ENCODE measurements at regions not wholly inside any gene's neighbourhood (a gene's known extent, or its start where the extent isn't known, plus 50 kb on each side); places are given as distances from the start of the nearest gene placed in this dataset.
A peak's percentile ranks its signal among the peaks of the same experiment; 100 is the strongest.
"Not testable (repeated sequence)": the region's sequence is repeated elsewhere in the genome, so short reads cannot be mapped to it uniquely, and the experiment has no call there.

DNA sequence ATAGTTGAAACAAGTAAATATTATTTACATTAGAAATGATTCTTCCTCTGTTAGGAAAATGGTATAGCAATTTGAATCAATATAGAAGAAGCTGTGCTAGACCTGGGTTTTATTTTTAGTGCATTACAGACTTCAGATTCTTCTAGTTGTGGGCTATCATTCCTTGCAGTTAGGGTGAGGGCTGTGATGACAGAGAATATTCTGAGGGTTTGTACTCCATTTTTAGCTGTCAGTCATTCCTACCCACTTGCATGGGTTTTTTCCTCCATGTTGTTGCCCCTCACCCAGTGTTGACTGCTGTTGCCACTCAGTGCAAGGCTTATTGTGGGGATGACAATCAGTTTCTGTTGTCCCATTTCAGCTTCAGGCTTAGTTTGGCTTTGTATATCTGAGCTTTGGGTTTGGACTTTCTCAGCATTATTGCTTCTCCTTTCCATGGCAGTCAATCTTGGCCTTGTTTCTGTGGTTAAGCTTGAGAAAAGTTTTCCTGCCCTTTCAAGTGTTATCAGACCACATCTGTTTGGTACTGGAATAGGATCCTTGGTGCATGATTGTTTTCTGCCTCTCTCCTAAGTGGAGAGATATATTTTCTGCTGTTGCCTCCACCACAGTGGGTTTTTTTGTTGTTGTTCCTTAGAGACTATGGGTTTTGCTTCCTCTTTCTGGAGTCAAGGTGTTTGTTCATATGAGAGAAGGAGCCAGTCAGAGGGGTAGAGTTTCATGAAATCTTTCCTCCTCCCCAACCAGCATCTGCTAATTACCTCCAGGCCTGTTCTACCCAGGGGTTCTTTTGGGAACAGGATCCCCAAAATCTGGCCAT lies 312.7 kb upstream of the CWC22 start:
- no peak for DNase-seq (ENCODE audit: low read depth in 2 of 2)

DNA sequence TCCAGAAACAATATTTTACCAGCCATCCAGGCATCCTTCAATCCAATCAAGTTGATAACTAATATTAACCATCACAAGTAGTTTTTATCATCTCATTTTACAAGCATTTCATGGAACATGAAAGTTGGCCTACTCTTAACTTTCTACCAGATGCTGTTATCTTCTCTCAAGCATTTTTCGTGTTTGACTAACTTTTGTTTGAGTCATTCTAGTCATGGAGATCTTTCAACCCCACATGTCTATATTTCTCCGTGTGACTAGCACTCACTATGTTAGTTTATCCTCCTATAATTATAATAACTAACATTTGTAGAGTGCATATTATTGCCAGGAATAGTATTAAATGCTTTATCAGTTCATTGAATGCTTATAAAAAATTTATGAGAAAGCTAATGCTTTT lies 307.0 kb upstream of the CWC22 start:
- DNase-seq (ENCODE audit: low read depth in 2 of 2): no peak

DNA sequence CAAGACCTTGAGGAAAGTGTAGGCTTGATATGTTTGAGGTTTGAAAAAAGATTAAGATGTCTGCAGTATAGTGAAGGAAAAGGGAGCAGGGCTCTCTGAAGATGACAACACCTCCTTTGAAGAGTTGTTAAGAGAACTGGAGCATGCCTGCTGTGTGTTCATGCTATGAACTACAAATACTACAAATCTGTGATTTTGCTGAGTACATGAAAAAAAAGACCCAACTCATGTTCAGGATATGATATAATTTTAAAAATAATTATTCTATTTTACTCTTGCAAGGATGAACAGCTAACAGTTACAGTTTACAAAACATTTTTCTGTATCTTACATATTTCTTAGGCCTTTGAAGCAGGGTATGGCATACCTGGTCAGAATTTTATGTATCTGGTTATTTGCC lies 305.4 kb upstream of the CWC22 start:
- DNase-seq (ENCODE audit: low read depth in 2 of 2): no peak

DNA sequence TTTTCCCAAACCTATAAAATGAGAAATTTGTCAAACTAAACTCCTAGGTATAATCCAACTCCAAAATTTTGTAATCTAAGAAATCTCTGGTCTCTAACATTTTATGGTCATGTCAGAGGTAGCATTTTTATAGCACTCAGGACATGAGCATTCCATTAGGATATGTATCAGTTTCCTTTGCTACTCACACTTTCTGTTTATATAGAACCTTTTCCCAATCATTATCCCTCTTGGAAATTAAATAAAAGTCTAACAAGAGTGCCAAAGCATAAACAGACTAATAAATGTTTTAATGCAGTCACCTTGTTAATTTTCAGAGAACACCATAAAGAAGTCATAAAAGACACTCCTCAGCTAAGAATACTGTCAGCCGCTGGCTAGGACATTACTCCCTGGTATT lies 300.0 kb upstream of the CWC22 start:
- no peak for DNase-seq (ENCODE audit: low read depth in 2 of 2)

DNA sequence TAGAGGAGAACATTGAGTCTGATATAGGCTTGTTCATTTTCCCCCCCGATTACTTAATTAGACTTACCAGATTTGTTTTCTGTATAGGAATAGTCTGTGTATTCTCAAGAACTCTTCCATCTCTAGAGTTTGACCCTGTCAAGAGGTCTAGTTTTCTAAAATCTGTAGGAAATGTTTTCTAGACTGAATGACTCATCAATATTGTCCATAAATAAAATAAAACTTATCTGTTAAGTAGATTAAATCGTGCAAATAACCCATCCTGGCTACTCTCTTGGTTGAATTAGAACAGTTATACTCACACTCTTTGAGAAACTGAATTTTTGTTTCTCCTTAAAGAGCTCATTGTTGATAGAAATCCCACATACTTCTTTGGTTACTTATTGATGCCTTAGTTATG lies 299.2 kb upstream of the CWC22 start:
- DNase-seq (ENCODE audit: low read depth in 2 of 2): no peak

DNA sequence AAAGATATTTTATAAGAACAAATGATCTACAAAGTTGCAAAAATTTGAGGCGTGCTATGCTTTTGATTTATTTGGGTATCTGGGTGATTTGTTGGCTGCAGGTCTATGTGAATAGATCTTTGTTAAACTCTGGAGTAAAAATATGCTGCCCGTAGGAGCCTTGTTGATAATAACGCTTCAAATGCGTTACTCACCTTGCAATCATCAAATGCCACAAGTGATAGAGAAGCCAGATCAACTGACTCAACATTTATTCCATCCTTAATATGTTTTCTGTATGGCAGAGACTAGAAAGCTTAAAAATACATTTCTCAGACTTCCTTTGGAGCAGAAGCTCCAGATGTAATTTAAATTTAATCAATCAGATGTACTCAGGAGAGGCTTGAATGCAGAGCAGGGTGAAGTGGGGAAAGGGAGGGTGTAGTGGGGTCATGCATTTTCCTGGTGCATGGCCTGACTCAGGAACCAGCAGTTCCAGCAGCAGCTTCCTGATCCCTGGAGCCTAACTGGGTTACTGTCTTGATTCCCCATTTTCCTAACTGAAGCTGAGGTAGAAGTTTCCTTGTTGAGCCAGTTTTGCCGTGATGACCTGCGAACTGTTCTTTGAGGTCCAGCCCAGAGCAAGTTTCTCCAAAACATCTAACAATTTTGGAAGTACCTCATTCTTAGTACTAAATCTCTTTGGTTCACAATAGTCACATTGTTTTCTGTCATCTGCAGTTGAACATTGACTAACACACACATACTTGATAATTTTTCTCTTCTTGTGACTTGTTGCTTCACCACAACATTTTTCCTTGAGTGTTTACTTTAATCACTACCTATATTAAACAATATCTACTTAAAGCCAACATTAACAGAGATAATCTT lies 284.7 kb upstream of the CWC22 start:
- no peak for DNase-seq (ENCODE audit: low read depth in 2 of 2)

DNA sequence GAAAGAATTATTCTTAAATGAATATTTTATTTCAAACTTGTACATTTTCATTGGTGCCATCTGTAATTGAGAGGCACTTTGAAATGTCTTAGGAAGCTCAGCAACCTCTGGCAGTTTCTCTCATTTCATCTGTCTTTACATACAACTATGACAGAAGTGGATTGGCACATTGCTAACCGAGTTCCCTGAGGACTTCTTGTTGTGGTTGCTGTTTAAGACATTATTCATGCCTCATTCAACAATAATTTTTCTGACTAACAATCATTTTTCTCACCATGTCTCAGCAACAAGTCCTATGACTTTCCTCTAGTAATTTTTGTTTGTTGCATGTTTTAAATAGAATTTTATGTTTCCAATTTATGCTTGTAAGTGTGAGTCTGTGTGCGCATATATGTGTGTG lies 284.0 kb upstream of the CWC22 start:
- DNase-seq (ENCODE audit: low read depth in 2 of 2): no peak

DNA sequence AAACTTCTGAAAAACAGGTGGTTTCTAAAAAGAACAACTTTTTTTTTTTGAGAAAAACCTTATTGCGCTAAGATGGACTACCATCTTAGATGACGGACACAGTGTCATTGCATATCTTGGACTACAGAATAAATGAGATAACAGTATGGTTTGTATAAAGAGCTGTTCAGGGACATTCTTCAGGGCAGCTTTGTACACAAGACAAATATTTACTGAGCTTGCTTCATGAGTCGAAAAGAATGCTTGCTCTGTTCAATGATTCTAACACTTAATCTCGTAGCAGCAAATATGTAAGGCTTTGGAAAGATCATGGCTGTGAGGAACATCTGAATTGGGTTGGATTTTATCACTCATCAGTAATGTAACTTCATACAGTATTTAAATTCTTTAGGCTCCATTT lies 282.5 kb upstream of the CWC22 start:
- DNase-seq (ENCODE audit: low read depth in 2 of 2): no peak

DNA sequence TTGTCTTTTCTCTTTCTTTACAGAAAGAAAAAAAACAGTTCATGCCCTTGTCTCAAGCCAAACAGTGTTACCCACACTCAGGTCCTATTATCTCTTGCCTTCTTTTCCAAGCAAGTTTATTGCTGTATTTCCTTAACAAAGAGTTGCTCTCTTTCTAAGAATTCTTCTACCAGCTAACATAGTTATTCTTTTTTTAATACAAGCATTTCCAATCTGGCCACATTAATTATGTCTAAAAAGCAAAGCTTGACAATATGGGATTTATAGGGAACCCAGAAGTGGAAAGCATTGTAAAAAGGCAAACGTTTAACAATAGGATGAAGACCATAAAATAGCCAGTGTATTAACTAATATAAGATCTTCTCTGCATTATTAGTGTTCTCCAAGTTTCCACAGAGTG lies 272.5 kb upstream of the CWC22 start:
- no peak for DNase-seq (ENCODE audit: low read depth in 2 of 2)

DNA sequence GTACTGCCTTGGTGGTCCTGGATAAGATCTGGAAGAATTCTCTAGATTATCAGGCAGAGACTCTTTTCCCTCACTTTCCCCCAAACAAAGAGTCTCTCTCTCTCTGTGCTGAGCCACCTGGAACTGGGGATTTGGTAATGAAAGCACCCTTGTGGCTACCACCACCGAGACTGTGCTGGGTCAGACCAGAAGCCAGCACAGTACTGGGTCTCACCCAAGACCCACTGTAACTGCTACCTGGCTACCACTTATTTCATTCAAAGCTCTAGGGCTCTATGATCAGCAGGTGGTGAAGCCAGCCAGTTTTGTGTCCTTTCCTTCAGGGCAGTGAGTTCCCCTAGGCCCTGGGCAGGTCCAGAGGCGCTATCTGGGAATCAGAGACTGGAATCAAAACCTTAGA lies 269.6 kb upstream of the CWC22 start:
- no peak for DNase-seq (ENCODE audit: low read depth in 2 of 2)

DNA sequence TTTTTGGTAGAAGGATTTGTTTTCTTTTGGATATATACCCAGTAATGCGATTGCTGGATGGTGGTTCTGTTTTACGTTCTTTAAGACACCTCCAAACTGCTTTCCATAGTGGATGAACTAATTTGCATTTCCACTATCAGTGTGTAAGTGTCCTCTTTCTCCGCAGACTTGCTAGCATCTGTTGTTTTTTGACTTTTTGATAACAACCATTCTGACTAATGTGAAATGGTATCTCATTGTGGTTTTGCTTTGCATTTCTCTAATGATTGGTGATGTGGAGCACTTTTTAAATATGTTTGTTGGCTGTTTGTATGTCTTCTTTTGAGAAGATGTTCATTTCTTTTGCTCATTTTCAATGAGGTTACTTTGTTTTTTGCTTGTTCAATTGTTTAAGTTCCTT lies 260.9 kb upstream of the CWC22 start:
- no peak for DNase-seq (ENCODE audit: low read depth in 2 of 2)

DNA sequence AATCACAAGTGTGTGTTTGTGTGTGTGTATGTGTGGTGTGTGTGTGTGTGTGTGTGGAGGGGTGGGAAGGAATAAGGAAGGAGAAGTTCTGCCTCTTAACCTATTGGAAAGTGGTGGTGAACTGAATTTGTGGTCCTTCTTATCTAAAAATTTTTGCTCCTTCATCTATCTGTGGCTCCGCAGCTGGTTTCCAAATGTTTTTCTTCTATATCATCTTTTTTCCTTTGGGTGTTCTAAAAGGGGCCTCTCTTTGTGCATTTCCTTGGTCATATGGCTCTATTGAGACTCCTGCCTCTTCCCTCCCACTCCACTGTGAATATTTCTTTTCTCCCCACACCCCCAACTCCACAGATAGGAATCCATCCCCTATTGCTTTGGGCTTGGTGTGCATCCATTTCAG lies 254.9 kb upstream of the CWC22 start:
- DNase-seq (ENCODE audit: low read depth in 2 of 2): no peak

DNA sequence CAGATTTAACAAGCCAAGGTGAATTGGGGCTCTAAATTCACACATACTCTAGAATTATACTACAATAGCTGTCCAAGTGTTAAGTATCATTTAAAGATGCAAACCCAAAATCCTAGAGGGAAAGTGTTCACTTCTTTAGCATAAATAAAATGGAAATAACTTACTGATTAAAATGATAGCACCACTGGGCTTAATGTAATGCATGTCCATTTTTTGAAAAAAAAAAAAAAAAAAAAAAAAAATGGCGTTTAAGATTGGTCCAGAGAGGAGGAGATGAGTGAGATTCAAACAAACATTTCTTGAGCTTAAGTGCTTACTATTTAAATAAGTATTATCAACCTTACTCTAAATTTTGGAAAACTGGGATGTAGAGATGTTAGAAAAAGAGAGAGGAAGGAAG lies 251.5 kb upstream of the CWC22 start:
- no peak for DNase-seq (ENCODE audit: low read depth in 2 of 2)

DNA sequence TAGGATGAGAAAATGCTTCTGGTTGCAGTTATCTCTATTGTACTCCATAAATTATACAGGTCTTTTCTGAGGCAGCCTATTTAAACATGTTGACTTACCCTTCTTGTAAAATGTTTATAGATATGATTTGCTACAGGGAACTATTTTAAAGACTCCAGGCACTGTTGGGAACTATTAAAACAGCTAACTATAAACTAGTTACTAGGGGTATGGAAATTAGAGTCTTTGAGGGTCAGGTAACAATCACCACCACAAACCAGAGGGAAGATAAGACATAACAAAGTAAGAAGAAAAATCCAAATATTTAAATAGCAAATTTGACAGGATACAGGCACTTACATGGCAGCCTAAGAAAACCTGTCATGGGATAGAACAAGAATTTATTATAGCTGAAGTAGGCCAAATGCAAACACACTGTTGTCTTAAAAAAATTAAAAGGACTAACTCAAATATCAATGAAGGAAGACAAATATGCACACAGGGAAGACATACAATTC lies 251.0 kb upstream of the CWC22 start:
- no peak for DNase-seq (ENCODE audit: low read depth in 2 of 2)

DNA sequence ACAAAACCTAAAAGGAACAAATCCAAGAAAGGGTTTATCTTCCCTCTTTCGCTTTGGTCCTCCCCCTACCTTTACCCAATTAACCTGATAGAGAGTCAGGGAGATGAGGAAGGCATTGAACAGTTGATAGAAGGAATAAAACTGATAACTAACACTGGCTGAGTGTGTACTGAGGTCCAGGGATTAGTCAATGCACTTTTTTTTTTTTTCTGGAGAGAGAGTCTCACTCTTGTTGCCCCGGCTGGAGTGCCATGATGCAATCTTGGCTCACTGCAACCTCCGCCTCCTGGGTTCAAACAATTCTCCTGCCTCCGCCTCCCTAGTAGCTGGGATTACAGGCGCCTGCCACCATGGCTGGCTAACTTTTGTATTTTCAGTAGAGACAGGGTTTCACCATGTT lies 250.2 kb upstream of the CWC22 start:
- DNase-seq (ENCODE audit: low read depth in 2 of 2): no peak

DNA sequence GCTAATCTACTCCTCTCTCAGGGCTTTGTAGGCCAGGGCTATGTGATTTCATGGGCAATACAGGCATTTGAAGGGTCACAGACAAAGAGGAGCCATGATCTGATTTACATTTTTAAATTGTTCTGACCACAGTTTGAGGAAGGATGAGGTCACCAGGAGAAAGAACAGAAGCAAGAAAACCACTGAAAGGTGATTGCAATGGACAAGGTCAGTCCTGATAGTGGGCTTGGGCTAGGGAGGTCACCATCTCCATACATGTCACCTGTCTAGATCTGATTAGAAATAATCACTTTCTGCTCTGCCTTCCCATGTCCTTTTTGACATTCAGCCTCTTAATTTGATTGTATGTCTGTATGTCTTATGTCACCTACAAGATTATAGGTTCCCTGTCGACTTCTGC lies 248.9 kb upstream of the CWC22 start:
- no peak for DNase-seq (ENCODE audit: low read depth in 2 of 2)

DNA sequence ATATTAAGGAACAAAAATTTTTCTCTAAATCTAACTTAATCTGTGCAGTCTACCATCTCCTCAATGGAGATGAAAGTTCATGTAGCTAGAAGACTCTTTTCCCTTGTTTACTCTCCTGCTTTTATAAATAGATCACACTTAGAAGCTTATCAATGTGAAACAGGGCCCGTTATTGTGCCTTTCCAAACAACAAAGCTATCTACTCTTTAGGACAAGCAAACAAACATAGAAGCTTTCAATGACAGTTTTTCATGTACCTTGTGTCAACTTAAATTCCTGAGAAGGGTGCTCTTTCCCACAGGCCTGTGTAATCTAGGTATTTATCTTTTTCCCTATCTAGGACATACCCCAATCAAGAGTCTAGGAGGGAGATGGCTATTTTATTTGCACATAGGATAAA lies 247.8 kb upstream of the CWC22 start:
- DNase-seq (ENCODE audit: low read depth in 2 of 2): no peak

DNA sequence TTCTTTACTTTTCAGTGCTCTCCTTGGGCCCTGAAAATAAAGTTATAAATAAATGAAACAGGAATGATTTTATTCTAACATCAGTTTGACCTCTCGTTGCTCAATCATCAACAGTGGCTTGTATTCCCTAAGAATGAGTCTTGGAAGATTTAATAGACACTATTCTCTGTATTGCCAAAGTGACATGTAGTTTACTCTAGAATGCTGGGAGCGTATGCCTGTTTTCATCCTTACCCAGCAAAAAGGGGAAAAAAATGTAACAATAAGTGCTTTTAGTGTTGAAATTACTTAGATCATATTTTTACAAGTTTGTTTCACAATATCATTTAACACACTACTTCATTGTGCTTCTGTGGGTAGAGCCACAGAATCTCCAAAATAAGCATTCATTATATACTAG lies 240.6 kb upstream of the CWC22 start:
- no peak for DNase-seq (ENCODE audit: low read depth in 2 of 2)

DNA sequence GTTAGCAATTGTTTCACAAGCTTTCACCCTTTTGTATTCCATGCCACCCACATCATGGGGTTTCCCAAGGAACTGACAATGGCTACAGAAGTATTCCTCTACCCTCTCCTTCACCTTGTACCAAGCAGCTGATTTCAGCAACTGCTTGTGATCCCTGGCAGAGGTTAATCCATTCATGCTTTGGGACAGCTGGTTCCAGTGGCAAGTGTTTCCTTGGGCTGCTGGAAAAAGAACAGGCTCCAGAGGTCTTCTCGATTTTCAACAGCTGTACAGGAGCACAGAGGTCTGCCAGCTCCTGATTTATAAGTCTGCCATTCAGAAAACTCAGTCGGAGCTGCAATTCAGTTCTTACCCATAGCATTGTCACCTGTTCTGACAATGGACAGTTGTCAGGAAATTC lies 239.2 kb upstream of the CWC22 start:
- DNase-seq (ENCODE audit: low read depth in 2 of 2): no peak

DNA sequence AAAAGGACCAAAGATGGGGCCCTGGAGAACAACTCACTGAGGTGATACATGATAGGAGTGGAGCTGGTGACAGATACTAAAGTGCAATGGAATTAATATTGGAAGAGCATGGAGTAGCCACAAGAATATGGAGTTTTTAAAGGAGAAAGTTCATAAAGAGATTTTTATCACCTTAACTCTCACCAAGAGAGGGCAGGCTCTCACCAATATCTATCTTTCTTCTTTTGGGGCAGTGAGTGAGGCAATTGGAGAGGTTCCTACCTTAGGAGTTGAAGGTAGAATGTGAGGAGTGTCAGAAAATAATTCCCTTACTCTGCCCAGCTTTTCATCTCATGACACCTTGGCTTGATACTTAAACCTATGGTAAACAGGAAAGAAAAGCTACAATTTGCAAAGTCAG lies 233.7 kb upstream of the CWC22 start:
- peak in 1 of 2 donors; percentile 10 for DNase-seq (ENCODE audit: low read depth in 2 of 2)

DNA sequence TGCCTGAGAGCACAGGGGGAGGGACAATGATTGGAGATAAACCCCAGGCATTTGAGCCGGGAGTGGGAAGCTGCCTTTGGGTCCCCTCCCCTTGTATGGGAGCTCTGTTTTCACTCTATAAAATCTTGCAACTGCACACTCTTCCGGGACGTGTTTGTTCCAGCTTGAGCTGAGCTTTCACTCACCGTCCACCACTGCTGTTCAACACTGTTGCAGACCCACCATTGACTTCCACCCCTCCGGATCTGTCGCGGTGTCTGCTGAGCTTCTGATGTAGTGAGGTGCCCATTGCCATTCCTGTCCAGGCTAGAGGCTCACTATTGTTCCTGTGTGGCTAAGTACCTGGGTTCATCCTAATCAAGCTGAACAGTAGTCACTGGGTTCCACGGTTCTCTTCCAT lies 231.6 kb upstream of the CWC22 start:
- DNase-seq (ENCODE audit: low read depth in 2 of 2): no peak

DNA sequence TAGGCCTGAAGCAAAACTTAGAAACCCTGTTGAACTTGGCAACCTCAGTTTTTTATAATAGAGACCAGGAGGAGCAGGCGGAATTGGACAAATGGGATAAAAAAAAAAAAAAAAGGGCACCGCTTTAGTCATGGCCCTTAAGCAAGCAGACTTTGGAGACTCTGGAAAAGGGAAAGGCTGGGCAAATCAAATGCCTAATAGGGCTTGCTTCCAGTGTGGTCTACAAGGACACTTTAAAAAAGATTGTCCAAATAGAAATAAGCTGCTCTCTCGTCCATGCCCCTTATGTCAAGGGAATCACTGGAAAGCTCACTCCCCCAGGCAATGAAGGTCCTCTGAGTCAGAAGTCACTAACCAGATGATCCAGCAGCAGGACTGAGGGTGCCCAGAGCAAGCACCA lies 229.0 kb upstream of the CWC22 start:
- not testable (repeated sequence) for DNase-seq (ENCODE audit: low read depth in 2 of 2)

DNA sequence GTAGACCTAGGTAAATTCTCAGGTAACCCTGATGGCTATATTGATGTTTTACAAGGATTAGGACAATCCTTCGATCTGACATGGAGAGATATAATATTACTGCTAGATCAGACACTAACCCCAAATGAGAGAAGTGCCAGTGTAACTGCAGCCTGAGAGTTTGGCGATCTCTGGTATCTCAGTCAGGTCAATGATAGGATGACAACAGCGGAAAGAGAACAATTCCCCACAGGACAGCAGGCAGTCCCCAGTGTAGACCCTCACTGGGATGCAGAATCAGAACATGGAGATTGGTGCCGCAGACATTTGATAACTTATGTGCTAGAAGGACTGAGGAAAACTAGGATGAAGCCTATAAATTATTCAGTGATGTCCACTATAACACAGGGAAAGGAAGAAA lies 228.4 kb upstream of the CWC22 start:
- DNase-seq (ENCODE audit: low read depth in 2 of 2): not testable (repeated sequence)

All from lung microvascular endothelial cell (primary cell).